KOPT-K1 (cell line): ENCODE measurements at regions not wholly inside any gene's neighbourhood (a gene's known extent, or its start where the extent isn't known, plus 50 kb on each side); places are given as distances from the start of the nearest gene placed in this dataset.
"Not testable (repeated sequence)": the region's sequence is repeated elsewhere in the genome, so short reads cannot be mapped to it uniquely, and the experiment has no call there.

Source experiments
- H3K27ac ChIP-seq: fragments of 200-600 bp; sonication (generic); 2 replicates; pipeline ENCODE4 v1.5.1; 2016; ENCODE audit warnings: antibody characterized with exemption, mild to moderate bottlenecking, low read depth, low read length; ENCODE audit not compliant: poor library complexity, severe bottlenecking
- H3K36me3 ChIP-seq: fragments of 200-600 bp; sonication (generic); 2 replicates; pipeline ENCODE4 v1.5.1; 2017; ENCODE audit warnings: antibody characterized with exemption, mild to moderate bottlenecking, low read length, moderate library complexity; ENCODE audit not compliant: insufficient read depth
- H3K9me3 ChIP-seq: fragments of 200-600 bp; sonication (generic); 2 replicates; pipeline ENCODE4 v1.5.1; 2017; ENCODE audit warnings: antibody characterized with exemption, low read length, mild to moderate bottlenecking; ENCODE audit not compliant: insufficient read depth, poor library complexity, severe bottlenecking

GRCh38 chr18:78438235-78438634 lies 541.4 kb upstream of the SALL3 start:
- not testable (repeated sequence) for H3K9me3 ChIP-seq, H3K27ac ChIP-seq, H3K36me3 ChIP-seq

GRCh38 chr18:78445880-78446279 lies 533.7 kb upstream of the SALL3 start:
- Histone ChIP-seq H3K36me3 (no peaks in the 10 kb centered on the region), H3K27ac (no peak overlapping the region), H3K9me3 (no peaks in the 10 kb centered on the region)

- H3K9me3 ChIP-seq, result no peaks in the 10 kb centered on the region
- no peaks in the 10 kb centered on the region for H3K36me3 ChIP-seq
- no peak overlapping the region for H3K27ac ChIP-seq
Observed at GRCh38 chr18:78447211-78447610, 532.4 kb upstream of the SALL3 start.

GRCh38 chr18:78448106-78448505 lies 531.5 kb upstream of the SALL3 start:
- Histone ChIP-seq H3K9me3 (no peaks in the 10 kb centered on the region), H3K27ac (no peak overlapping the region), H3K36me3 (no peaks in the 10 kb centered on the region)

GRCh38 chr18:78448591-78448990 lies 531.0 kb upstream of the SALL3 start:
- no peaks in the 10 kb centered on the region for H3K36me3 ChIP-seq
- H3K27ac ChIP-seq, result no peak overlapping the region
- no peaks in the 10 kb centered on the region for H3K9me3 ChIP-seq

GRCh38 chr18:78454221-78454620 lies 525.4 kb upstream of the SALL3 start:
- Histone ChIP-seq H3K27ac (no peak overlapping the region), H3K36me3 (no peaks in the 10 kb centered on the region), H3K9me3 (no peaks in the 10 kb centered on the region)

- Histone ChIP-seq H3K27ac (no peak overlapping the region), H3K9me3 (no peaks in the 10 kb centered on the region), H3K36me3 (no peaks in the 10 kb centered on the region)
Observed at GRCh38 chr18:78455386-78455785, 524.2 kb upstream of the SALL3 start.

- H3K27ac ChIP-seq, result no peak overlapping the region
- H3K36me3 ChIP-seq, result no peaks in the 10 kb centered on the region
- H3K9me3 ChIP-seq, result no peaks in the 10 kb centered on the region
Observed at GRCh38 chr18:78457011-78457410, 522.6 kb upstream of the SALL3 start.

GRCh38 chr18:78457731-78458130 lies 521.9 kb upstream of the SALL3 start:
- H3K36me3 ChIP-seq, result no peaks in the 10 kb centered on the region

GRCh38 chr18:78458356-78458755 lies 521.3 kb upstream of the SALL3 start:
- Histone ChIP-seq H3K36me3 (no peaks in the 10 kb centered on the region), H3K9me3 (no peaks in the 10 kb centered on the region), H3K27ac (no peak overlapping the region)

More at GRCh38 chr18:78457731-78458130, 521.9 kb upstream of the SALL3 start:
- Histone ChIP-seq H3K27ac (no peak overlapping the region), H3K9me3 (no peaks in the 10 kb centered on the region)

- no peaks in the 10 kb centered on the region for H3K36me3 ChIP-seq
- no peak overlapping the region for H3K27ac ChIP-seq
- H3K9me3 ChIP-seq, result peaks cover 10% of the 10 kb centered on the region
Observed at GRCh38 chr18:78459668-78460067, 520.0 kb upstream of the SALL3 start.

GRCh38 chr18:78460558-78460957 lies 519.1 kb upstream of the SALL3 start:
- Histone ChIP-seq H3K27ac (no peak overlapping the region), H3K9me3 (peaks cover 19% of the 10 kb centered on the region), H3K36me3 (no peaks in the 10 kb centered on the region)

- H3K36me3 ChIP-seq, result no peaks in the 10 kb centered on the region
Observed at GRCh38 chr18:78473563-78473962, 506.1 kb upstream of the SALL3 start.

GRCh38 chr18:78477840-78478239 lies 501.8 kb upstream of the SALL3 start:
- Histone ChIP-seq H3K27ac (no peak overlapping the region), H3K36me3 (no peaks in the 10 kb centered on the region), H3K9me3 (no peaks in the 10 kb centered on the region)

More at GRCh38 chr18:78473563-78473962, 506.1 kb upstream of the SALL3 start:
- Histone ChIP-seq H3K27ac (no peak overlapping the region), H3K9me3 (no peaks in the 10 kb centered on the region)

GRCh38 chr18:78479443-78479842 lies 500.2 kb upstream of the SALL3 start:
- Histone ChIP-seq H3K27ac (no peak overlapping the region), H3K36me3 (no peaks in the 10 kb centered on the region), H3K9me3 (no peaks in the 10 kb centered on the region)

GRCh38 chr18:78480262-78481054 lies 499.2 kb upstream of the SALL3 start:
- H3K27ac ChIP-seq, result no peak overlapping the region
- H3K36me3 ChIP-seq, result no peaks in the 10 kb centered on the region
- H3K9me3 ChIP-seq, result no peaks in the 10 kb centered on the region
